GM21786 (cell line): ENCODE measurements at regions not wholly inside any gene's neighbourhood (a gene's known extent, or its start where the extent isn't known, plus 50 kb on each side); places are given as distances from the start of the nearest gene placed in this dataset.

Experiments used
- ATAC-seq: cut with Tn5 transposase; IDR thresholded peaks from one replicate; pipeline ENCODE4 v1.9.1; 2021; ENCODE audit not compliant: unreplicated experiment

- no peak for ATAC-seq
Observed at GRCh38 chrX:126886997-126887396, 67.5 kb downstream of the PRR32 start.

- ATAC-seq = no peak
Observed at GRCh38 chrX:126900937-126901336, 81.4 kb downstream of the PRR32 start.

GRCh38 chrX:126929071-126929470 lies 109.5 kb downstream of the PRR32 start:
- ATAC-seq = no peak

- no peak for ATAC-seq
Observed at GRCh38 chrX:126967225-126967624, 147.7 kb downstream of the PRR32 start.

- peak; percentile 68 for ATAC-seq
Observed at GRCh38 chrX:126982158-126982557, 162.6 kb downstream of the PRR32 start.

GRCh38 chrX:126985027-126985426 lies 165.5 kb downstream of the PRR32 start:
- no peak for ATAC-seq

GRCh38 chrX:126985981-126986380 lies 166.5 kb downstream of the PRR32 start:
- ATAC-seq = no peak

- ATAC-seq = no peak
Observed at GRCh38 chrX:126994032-126994600, 174.6 kb downstream of the PRR32 start.

- no peak for ATAC-seq
Observed at GRCh38 chrX:127011629-127012028, 192.1 kb downstream of the PRR32 start.

GRCh38 chrX:127025013-127025412 lies 205.5 kb downstream of the PRR32 start:
- no peak for ATAC-seq

- no peak for ATAC-seq
Observed at GRCh38 chrX:127030016-127030748, 210.7 kb downstream of the PRR32 start.

- ATAC-seq = no peak
Observed at GRCh38 chrX:127037159-127037558, 217.6 kb downstream of the PRR32 start.

GRCh38 chrX:127038065-127038464 lies 218.5 kb downstream of the PRR32 start:
- ATAC-seq = no peak

GRCh38 chrX:127057891-127058619 lies 238.5 kb downstream of the PRR32 start:
- no peak for ATAC-seq

GRCh38 chrX:127085939-127086338 lies 266.4 kb downstream of the PRR32 start:
- ATAC-seq = no peak

GRCh38 chrX:127112726-127113125 lies 293.2 kb downstream of the PRR32 start:
- ATAC-seq = no peak

- no peak for ATAC-seq
Observed at GRCh38 chrX:127124871-127125270, 305.3 kb downstream of the PRR32 start.

GRCh38 chrX:127128282-127128681 lies 308.8 kb downstream of the PRR32 start:
- no peak for ATAC-seq

- ATAC-seq = no peak
Observed at GRCh38 chrX:127129510-127129909, 310.0 kb downstream of the PRR32 start.

GRCh38 chrX:127138218-127138617 lies 318.7 kb downstream of the PRR32 start:
- ATAC-seq = no peak

- no peak for ATAC-seq
Observed at GRCh38 chrX:127177966-127178365, 358.4 kb downstream of the PRR32 start.

- ATAC-seq = no peak
Observed at GRCh38 chrX:127187095-127187494, 367.6 kb downstream of the PRR32 start.
